Spleen (tissue), 7 donors: ENCODE measurements at regions not wholly inside any gene's neighbourhood (a gene's known extent, or its start where the extent isn't known, plus 50 kb on each side); places are given as distances from the start of the nearest gene placed in this dataset.

ENCODE experiments used
- POLR2AphosphoS5 ChIP-seq, 3 donors: sonication (generic); formaldehyde crosslinking; IDR thresholded peaks; one replicate each; pipeline ENCODE4 v1.5.1; 2017; ENCODE audit warnings: antibody characterized with exemption in 3 of 3
- TF ChIP-seq, protein P1 (sequence below), 11 experiments: fragments of 200-600 bp in 7 of 11; fragments of 450-650 bp in 4 of 11; sonication (generic) in 4 of 11; IDR thresholded peaks in 8 of 11; conservative IDR thresholded peaks in 3 of 11; 1 replicate in 7 of 11; 2 replicates in 4 of 11; pipeline versions ENCODE4 v1.4.0 to v1.8.0; 2016 to 2021; ENCODE audit warnings: antibody characterized with exemption in 11 of 11, inconsistent platforms in 4 of 11, mild to moderate bottlenecking in 1 of 11
- donor health status: DM: no; HTN: no; CAD: no; lungs with moderate emphysema.
- donor health status: DM: no; HTN: no; CAD: no.
- donor health status: DM: no; HTN: no; CAD: no.

DNA sequence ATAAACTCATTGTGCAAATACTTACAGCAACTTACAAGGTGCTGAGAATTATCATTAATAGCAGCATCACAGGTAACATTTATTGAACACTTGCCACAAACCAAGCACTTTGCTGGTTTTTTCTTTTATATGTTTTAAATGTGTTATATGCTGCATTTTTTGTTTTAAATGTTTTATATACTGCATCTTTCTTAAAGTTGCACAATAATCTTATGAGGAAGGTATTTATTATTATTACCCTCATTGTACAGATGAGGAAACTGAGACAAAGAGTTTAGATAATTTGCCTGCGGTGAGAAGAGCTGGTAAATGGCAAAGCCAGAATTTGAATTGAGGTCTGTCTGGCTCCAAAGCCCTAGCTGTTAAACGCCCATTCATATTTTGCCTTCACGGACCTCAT, 52.2 kb upstream of the RIOK3 start:
- TF ChIP-seq, protein P1, sequence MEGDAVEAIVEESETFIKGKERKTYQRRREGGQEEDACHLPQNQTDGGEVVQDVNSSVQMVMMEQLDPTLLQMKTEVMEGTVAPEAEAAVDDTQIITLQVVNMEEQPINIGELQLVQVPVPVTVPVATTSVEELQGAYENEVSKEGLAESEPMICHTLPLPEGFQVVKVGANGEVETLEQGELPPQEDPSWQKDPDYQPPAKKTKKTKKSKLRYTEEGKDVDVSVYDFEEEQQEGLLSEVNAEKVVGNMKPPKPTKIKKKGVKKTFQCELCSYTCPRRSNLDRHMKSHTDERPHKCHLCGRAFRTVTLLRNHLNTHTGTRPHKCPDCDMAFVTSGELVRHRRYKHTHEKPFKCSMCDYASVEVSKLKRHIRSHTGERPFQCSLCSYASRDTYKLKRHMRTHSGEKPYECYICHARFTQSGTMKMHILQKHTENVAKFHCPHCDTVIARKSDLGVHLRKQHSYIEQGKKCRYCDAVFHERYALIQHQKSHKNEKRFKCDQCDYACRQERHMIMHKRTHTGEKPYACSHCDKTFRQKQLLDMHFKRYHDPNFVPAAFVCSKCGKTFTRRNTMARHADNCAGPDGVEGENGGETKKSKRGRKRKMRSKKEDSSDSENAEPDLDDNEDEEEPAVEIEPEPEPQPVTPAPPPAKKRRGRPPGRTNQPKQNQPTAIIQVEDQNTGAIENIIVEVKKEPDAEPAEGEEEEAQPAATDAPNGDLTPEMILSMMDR (IDR thresholded peaks at IDR 0.05 in 8 of 11, conservative IDR thresholded peaks at IDR 0.05 in 3 of 11) = no peak
- TF ChIP-seq POLR2AphosphoS5 (IDR thresholded peaks at IDR 0.05) = no peak
